Stimulated activated CD4-positive, alpha-beta T cell treated with anti-CD3 and anti-CD28 coated beads, Interleukin-4, amount 100 ng/mL, for 48 hours (primary cell): ENCODE measurements at regions not wholly inside any gene's neighbourhood (a gene's known extent, or its start where the extent isn't known, plus 50 kb on each side); places are given as distances from the start of the nearest gene placed in this dataset.

Source experiments
- DNase-seq, 2 donors: peaks; one replicate each; pipeline ENCODE4 v3.0.0-alpha.2; 2020; ENCODE audit warnings: low read depth in 2 of 2

- no peak for DNase-seq
Measured at GRCh38 chr6:14731611-14732010, 514.3 kb upstream of the JARID2 start.

GRCh38 chr6:14732226-14732843, 513.5 kb upstream of the JARID2 start:
- DNase-seq, result no peak

- peak; percentile 55 to 63 for DNase-seq
Measured at GRCh38 chr6:14732844-14733757, 512.8 kb upstream of the JARID2 start.

- no peak for DNase-seq
Measured at GRCh38 chr6:14734052-14734415, 511.8 kb upstream of the JARID2 start.

- no peak for DNase-seq
Measured at GRCh38 chr6:14734416-14735340, 511.2 kb upstream of the JARID2 start.

GRCh38 chr6:14735956-14736486, 509.8 kb upstream of the JARID2 start:
- DNase-seq, result no peak

- no peak for DNase-seq
Measured at GRCh38 chr6:14736554-14736953, 509.3 kb upstream of the JARID2 start.

- no peak for DNase-seq
Measured at GRCh38 chr6:14738497-14738896, 507.4 kb upstream of the JARID2 start.

GRCh38 chr6:14738933-14739332, 506.9 kb upstream of the JARID2 start:
- DNase-seq, result no peak

GRCh38 chr6:14739827-14740226, 506.0 kb upstream of the JARID2 start:
- no peak for DNase-seq

- no peak for DNase-seq
Measured at GRCh38 chr6:14742171-14742570, 503.7 kb upstream of the JARID2 start.

GRCh38 chr6:14742680-14743079, 503.2 kb upstream of the JARID2 start:
- DNase-seq, result no peak

GRCh38 chr6:14743144-14743473, 502.8 kb upstream of the JARID2 start:
- no peak for DNase-seq

- peak; percentile 65 to 86 for DNase-seq
Measured at GRCh38 chr6:14743474-14744211, 502.2 kb upstream of the JARID2 start.

- DNase-seq, result no peak
Measured at GRCh38 chr6:14744212-14744556, 501.7 kb upstream of the JARID2 start.

GRCh38 chr6:14746139-14746837, 499.6 kb upstream of the JARID2 start:
- DNase-seq, result no peak

- DNase-seq, result no peak
Measured at GRCh38 chr6:14747881-14748520, 497.9 kb upstream of the JARID2 start.

- DNase-seq, result no peak
Measured at GRCh38 chr6:14748679-14749078, 497.2 kb upstream of the JARID2 start.

- DNase-seq, result no peak
Measured at GRCh38 chr6:14750059-14750661, 495.7 kb upstream of the JARID2 start.

- DNase-seq, result no peak
Measured at GRCh38 chr6:14751645-14752175, 494.2 kb upstream of the JARID2 start.
